ENCODE measurements at regions not wholly inside any gene's neighbourhood (a gene's known extent, or its start where the extent isn't known, plus 50 kb on each side); places are given as distances from the start of the nearest gene placed in this dataset.

GRCh38 chr4:129917651-129918050, 821.7 kb downstream of the C4orf33 start:
- TF ChIP-seq CTCF (IDR thresholded peaks at IDR 0.05) = no peak
- Histone ChIP-seq H3K27me3 (no peaks in the 10 kb centered on the region), H3K4me1 (no peaks in the 10 kb centered on the region), H3K27ac (no peak overlapping the region), H3K9me3 (no peaks in the 10 kb centered on the region), H3K4me3 (no peak overlapping the region), H3K36me3 (no peaks in the 10 kb centered on the region)
- 79 to 80% methylated on average over 2 of the region's 2 CpGs for WGBS, 2 donors
- FAIRE-seq = no peak
- intact Hi-C loops (cut with DNase I) = no loop called here
- no peak for ATAC-seq
- no peak for DNase-seq

DNA sequence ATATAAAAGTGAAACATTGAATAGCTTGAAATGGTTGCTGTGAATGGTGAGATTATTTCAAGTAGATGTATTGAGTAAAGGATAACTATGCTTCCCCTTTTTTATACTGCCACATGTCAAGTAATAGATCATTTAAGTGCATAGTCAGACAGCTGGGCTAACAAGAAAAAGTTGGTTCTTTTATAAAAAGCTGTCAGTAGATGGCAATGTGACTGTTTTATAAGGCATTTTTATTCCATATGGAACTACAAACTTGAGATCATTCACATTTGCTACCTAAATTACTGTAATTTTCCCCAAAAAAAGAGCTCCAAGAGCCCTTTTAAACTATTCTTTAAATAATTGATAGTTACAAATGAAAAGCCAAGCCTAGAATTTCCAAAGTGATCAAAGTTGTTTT, 831.0 kb downstream of the C4orf33 start:
- FAIRE-seq (no peak), DNase-seq (no peak), ATAC-seq (no peak)
- no peaks in the 10 kb centered on the region for H3K9me3 ChIP-seq
- no peaks in the 10 kb centered on the region for H3K4me1 ChIP-seq
- no peak overlapping the region for H3K4me3 ChIP-seq
- H3K27ac ChIP-seq = no peak overlapping the region
- no peak for TF ChIP-seq CTCF (IDR thresholded peaks at IDR 0.05)
- H3K36me3 ChIP-seq = no peaks in the 10 kb centered on the region
- no peaks in the 10 kb centered on the region for H3K27me3 ChIP-seq
- intact Hi-C loops (cut with DNase I) = no loop called here

DNA sequence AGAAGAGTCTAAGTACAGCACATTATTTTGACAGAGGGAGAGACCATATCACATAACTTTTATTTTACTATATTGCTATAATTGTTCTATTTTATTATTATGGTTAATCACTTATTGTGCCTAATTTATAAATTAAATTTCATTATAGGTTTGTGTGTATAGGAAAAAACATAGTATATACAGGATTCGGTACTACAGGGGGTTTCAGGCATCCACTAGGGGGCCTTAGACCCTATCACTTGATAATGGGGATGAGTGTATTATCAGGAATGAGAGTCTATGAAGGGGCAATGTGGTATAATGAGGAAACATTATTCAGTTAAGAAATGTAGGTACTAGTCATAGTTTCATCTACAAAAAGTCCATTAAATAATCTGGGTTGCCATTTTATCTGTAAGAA, 833.1 kb downstream of the C4orf33 start:
- H3K27me3 ChIP-seq = no peaks in the 10 kb centered on the region
- TF ChIP-seq CTCF (IDR thresholded peaks at IDR 0.05) = peak in 1 of 4 donors; percentile 14
- no peaks in the 10 kb centered on the region for H3K36me3 ChIP-seq
- FAIRE-seq (no peak), DNase-seq (no peak), ATAC-seq (no peak)
- H3K9me3 ChIP-seq = no peaks in the 10 kb centered on the region
- no peak overlapping the region for H3K27ac ChIP-seq
- WGBS, 2 donors = 71 to 91% methylated on average over 1 of the region's 1 CpG
- H3K4me3 ChIP-seq = no peak overlapping the region
- H3K4me1 ChIP-seq = no peaks in the 10 kb centered on the region
- intact Hi-C loops (cut with DNase I) = no loop called here

GRCh38 chr4:129929984-129930383, 834.0 kb downstream of the C4orf33 start:
- ATAC-seq (no peak), DNase-seq (no peak), FAIRE-seq (no peak)
- TF ChIP-seq CTCF (IDR thresholded peaks at IDR 0.05) = no peak
- intact Hi-C loops (cut with DNase I) = no loop called here
- Histone ChIP-seq H3K4me3 (no peak overlapping the region), H3K27ac (no peak overlapping the region), H3K27me3 (no peaks in the 10 kb centered on the region), H3K36me3 (no peaks in the 10 kb centered on the region), H3K4me1 (peaks cover 0 to 2% (median 1%) of the 10 kb centered on the region in 3 donors), H3K9me3 (no peaks in the 10 kb centered on the region)
- 77 to 84% methylated on average over 7 of the region's 7 CpGs for WGBS, 2 donors

DNA sequence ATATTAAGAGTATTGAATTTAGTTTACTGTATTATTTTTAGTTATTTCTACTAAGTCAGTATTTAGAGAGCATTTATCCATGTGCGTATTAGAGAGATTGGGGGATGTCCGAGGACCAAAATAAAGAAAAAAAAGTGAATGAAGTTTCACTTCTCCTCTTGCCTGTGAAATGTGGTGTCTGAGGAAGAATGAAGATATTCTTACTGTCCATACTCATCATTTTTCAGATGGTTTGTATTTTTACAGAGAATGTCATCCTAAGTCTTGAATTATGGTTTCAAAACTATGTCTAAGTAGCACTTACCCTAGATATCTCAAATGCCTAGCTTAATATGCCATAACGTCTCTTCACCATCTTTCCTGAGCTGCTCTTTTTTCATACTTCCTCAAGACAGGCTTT, 854.3 kb downstream of the C4orf33 start:
- no peak for ATAC-seq
- H3K27ac ChIP-seq = no peak overlapping the region
- H3K4me3 ChIP-seq = no peak overlapping the region
- no peaks in the 10 kb centered on the region for H3K27me3 ChIP-seq
- intact Hi-C loops (cut with DNase I) = no loop called here
- H3K9me3 ChIP-seq = no peaks in the 10 kb centered on the region
- peaks cover 0 to 6% (median 0%) of the 10 kb centered on the region in 3 donors for H3K4me1 ChIP-seq
- FAIRE-seq = no peak
- TF ChIP-seq CTCF (IDR thresholded peaks at IDR 0.05) = no peak
- no peaks in the 10 kb centered on the region for H3K36me3 ChIP-seq
- DNase-seq = no peak
- 84 to 93% methylated on average over 3 of the region's 3 CpGs for WGBS, 2 donors

Measured in pancreas (tissue), 10 donors.